NCI-H1105 treated with DMSO at 0.1 percent for 48 hours (cell line): ENCODE measurements at regions not wholly inside any gene's neighbourhood (a gene's known extent, or its start where the extent isn't known, plus 50 kb on each side); places are given as distances from the start of the nearest gene placed in this dataset.
"Not testable (repeated sequence)": the region's sequence is repeated elsewhere in the genome, so short reads cannot be mapped to it uniquely, and the experiment has no call there.

ENCODE experiments used
- DNase-seq: peaks from one replicate; lab custom pipeline; 2025; lab: John Stamatoyannopoulos, UW

DNA sequence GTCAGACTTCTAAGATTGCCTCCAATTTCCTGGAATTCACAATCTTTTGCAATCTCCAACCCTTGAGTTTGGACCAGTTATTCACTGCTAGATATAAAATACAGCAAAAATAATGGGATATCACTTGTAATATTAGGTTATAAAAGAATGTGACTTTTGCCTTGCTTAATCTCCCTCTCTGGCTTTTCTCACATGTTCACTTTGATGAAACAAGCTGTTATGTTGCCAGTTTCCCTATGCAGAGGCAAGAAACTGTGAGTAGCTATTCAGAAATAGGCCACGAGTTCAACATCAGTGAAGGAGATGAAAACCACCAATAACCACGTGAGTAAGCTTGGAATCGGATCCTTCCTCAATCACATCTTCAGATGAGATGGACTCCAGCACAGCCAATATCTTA, 842.7 kb downstream of the RNF144A start:
- DNase-seq = no peak

GRCh38 chr2:7763418-7763817, 846.2 kb downstream of the RNF144A start:
- not testable (repeated sequence) for DNase-seq

- DNase-seq = no peak
Observed at GRCh38 chr2:7765236-7765635, 848.0 kb downstream of the RNF144A start.

DNA sequence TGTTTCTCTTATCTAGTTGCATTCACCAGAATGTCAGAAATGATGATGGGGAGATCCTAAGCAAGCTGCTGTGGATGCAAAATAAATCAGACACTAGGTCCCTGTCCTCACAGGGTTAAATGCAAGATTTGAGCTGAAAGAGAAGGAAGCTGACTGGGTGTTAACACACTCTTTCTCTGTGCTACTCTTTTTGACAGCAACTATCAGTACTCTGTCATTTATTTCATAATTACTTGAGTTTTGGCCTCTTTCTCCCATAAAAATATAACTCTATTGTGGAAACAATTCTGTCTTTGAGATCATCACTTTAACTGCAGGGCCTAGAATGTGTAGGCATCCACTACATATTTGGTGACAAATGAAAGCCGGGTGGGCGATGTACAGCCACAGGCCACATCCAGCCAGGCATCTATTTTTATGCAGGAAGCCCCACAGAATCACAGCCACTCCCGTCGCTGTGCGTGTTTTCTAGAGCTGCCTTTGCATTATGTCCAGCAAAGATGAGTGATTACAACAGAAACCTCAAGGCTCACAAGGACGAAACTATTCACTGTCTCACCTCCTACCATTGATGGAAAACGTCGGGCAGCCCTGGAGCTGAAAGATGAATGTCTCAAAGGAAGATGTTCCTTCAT, 849.0 kb downstream of the RNF144A start:
- no peak for DNase-seq

- DNase-seq = no peak
Observed at GRCh38 chr2:7766978-7767565, 849.9 kb downstream of the RNF144A start.

DNA sequence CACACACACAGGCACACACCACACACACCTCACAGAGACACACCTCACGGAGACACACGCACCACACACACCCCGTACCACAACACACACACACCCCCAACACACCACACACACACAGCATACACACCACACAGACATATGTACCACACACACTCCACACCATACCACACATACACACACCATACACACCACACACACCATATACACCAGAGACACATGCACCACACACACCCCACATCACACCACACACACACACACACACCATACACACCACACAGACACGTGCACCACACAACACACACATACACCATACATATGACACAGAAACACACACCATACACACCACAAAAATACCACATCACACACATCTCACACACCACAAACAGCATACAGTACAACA, 850.7 kb downstream of the RNF144A start:
- DNase-seq = no peak

DNA sequence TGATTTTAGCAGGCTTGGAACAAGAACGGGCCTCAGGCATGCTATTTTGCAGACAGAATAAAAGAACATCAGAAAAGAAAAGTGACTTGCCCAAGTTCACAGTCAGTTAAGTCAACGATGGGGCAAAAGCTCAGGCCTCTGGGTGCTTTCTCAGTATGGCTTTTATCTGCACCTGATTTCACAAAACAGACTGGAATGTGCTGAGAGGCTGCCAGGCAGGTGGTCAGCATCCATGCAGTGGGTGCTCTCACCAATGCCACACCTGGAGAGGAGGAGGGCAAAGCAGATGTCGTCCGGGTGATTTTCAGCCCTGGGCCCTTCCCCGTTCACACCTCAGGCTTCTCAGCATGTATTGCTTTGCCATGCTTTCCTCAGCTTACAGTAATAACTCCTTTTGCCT, 854.6 kb downstream of the RNF144A start:
- no peak for DNase-seq

GRCh38 chr2:7773362-7774360, 856.4 kb downstream of the RNF144A start:
- DNase-seq = no peak

DNA sequence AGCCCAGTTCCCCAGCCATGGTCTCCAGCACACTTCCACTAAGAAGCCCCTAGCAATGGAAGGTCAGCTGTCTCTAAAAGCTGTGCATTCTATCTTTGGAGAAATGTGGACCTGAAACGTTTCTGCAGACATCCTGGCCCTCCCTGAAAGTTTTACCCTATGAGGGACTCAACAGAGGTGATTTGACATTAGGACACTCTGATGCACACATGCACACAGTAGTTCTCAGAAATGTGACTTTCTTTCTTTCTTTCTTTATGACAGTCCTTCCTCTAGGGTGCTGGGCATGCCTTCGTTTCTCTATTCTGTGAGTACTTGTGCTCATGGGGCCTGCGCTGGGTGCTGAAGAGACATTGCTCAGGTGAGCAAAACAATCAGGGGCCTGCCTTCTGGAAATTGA, 857.3 kb downstream of the RNF144A start:
- no peak for DNase-seq

- no peak for DNase-seq
Observed at GRCh38 chr2:7777668-7778067, 860.5 kb downstream of the RNF144A start.

DNA sequence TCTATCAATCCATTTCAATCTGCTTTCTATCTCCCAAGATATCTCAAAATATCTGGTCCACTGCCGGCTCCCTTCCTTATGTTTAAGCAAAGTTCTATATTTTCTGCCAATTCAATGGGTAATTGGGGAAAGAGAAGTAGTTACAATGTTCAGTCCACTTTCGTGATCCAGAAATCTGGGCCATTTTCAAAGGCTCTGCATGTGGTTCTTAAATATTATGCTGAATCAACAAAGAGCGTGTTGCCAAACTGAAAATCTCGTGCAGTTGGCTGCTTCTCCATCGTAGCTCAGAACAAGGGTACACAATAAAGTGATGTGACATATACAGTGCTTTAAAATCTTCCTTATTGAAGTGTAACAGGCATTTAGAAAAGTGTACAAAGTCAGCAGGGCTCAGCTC, 863.1 kb downstream of the RNF144A start:
- no peak for DNase-seq

- no peak for DNase-seq
Observed at GRCh38 chr2:7785700-7786099, 868.5 kb downstream of the RNF144A start.

DNA sequence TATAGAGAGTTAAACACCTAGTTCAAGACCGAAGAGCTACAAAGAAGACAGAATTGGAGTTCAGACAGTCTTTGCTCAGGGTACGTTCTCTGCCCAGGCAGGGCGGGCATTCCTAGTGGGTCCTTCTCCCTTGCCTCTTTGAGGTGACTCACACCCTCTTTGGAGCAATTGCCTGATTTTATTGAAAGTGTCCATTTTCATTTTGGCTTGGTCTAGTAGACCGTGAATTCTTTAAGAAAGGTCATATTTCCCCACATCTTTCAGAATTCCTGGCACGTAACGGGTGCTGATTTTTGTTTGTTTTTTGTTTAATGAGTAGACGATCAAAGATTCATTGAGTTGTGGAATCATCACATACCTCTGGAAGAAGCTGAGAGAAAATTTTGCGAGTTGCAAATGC, 871.5 kb downstream of the RNF144A start:
- no peak for DNase-seq

- DNase-seq = peak; percentile 97
Observed at GRCh38 chr2:7792031-7792651, 874.9 kb downstream of the RNF144A start.

- peak; percentile 84 for DNase-seq
Observed at GRCh38 chr2:7795778-7796563, 878.8 kb downstream of the RNF144A start.

GRCh38 chr2:7800031-7800430, 881.8 kb upstream of the ID2 start:
- no peak for DNase-seq

DNA sequence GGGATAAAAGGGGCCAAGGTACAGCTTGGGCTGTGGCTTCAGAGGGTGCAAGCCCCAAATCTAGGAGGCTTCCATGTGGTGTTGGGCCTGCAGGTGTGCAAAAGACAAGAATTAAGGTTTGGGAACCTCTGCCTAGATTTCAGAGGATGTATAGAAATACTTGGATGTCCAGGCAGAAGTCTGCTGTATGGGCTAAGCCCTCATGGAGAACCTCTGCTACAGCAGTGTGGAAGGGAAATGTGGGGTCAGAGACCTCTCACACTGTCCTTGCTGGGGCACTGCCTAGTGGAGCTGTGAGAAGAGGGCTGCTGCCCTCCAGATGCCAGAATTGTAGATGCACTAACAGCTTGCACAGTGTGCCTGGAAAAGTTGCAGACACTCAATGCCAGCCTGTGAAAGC, 880.6 kb upstream of the ID2 start:
- no peak for DNase-seq

DNA sequence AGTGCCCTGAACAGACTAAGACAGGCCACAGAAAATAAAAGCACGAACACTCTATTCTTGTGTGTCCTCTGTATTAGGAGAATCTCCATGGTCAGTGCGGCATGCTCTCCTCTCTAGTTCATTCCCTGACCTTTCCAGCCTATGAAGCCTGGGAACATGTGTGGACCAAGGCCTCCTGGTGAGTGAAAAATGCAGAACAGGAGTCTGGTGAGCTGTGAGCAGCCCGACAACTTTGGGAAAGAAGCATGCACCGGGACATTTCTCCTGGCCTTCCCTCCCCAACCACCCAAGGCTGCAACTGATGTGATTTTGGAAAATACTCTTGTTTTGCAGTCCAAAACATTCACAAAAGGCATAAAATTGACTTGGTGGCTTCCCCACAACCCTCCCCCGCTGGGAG, 878.3 kb upstream of the ID2 start:
- DNase-seq = no peak

- no peak for DNase-seq
Observed at GRCh38 chr2:7809640-7810039, 872.2 kb upstream of the ID2 start.

DNA sequence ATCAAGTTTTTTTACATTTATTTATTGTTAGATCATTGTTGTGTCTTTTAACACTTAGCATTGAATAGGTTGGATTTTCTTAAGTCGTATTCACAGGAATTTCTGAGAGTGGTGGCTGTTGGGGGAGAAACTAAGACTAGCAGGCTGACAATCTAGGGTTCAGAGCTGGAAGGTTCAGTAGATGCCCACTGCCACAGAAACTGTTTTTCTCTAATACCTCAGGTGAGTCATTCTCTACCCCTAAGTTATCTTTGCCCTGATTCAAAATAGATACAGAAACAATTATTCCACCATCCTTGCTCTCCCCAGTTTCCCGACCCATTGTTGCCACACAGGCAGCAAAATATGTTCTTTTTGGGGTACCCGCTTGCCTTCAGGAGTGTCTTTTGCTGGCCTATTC, 870.8 kb upstream of the ID2 start:
- DNase-seq = no peak

DNA sequence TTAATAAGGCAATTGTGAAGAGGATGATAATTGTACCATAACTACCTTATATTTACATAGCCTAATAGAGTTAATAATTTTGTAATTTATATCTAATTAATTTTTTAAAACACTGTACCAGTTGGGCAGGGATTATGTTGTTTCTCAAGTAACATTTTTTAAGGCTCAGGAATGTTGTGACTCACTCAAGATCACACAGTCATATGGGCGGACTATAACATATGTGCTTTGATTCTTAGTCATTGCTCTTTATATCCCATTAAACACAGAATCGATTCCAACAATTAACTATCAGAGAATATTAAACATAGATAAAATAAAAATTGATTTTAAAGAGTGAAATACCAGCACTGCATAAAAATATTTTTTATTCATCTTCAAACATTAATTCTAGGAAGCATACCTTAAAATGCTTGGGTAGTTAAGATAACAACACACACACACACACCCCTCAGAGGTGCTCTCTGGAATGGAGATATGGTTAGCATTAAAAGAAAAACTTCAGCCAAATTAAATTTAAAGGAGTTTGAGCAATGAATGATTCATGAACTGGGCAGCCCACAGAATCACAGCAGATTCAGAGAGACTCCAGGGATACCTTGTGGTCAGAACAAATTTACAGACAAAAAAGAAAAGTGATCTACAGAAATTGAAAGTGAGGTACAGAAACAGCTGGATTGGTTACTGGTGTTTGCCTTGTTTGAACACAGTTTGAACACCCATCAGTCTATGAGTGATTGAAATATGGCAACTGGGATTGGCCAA, 869.4 kb upstream of the ID2 start:
- DNase-seq = no peak
